ENCODE measurements at regions not wholly inside any gene's neighbourhood (a gene's known extent, or its start where the extent isn't known, plus 50 kb on each side); places are given as distances from the start of the nearest gene placed in this dataset.

- H2AFZ ChIP-seq (ENCODE audit: low read depth, low read length) = no peak overlapping the region
- no peaks in the 10 kb centered on the region for H3K9me3 ChIP-seq (ENCODE audit: control insufficient read depth, low read length)
- H4K91ac ChIP-seq (ENCODE audit: low read length) = no peak overlapping the region
- no peaks in the 10 kb centered on the region for H3K36me3 ChIP-seq (ENCODE audit: control insufficient read depth in 1 of 2, insufficient read depth in 2 of 2, low read depth in 1 of 2, low read length in 2 of 2)
- no peak overlapping the region for H2BK5ac ChIP-seq (ENCODE audit: low read depth, low read length, poor library complexity, severe bottlenecking)
- H2BK120ac ChIP-seq (ENCODE audit: low read depth, low read length) = no peak overlapping the region
- no peak overlapping the region for H3K9ac ChIP-seq (ENCODE audit: low read length)
- no peak overlapping the region for H3K23ac ChIP-seq (ENCODE audit: low read length in 2 of 2)
- H3K18ac ChIP-seq (ENCODE audit: low read depth in 1 of 2, low read length in 2 of 2) = no peak overlapping the region
- H4K8ac ChIP-seq (ENCODE audit: low read length) = no peak overlapping the region
- DNase-seq = no peak
- H2AK5ac ChIP-seq (ENCODE audit: low read length, severe bottlenecking) = no peak overlapping the region
- no peaks in the 10 kb centered on the region for H3K79me1 ChIP-seq (replicated peaks; ENCODE audit: low read length, poor library complexity, severe bottlenecking)
- H2BK15ac ChIP-seq (ENCODE audit: low read depth, poor library complexity, severe bottlenecking) = no peak overlapping the region
- H3K4me2 ChIP-seq (ENCODE audit: low read length, poor library complexity, severe bottlenecking) = no peak overlapping the region
- H2BK12ac ChIP-seq (ENCODE audit: low read length in 2 of 2) = no peak overlapping the region
- H3K4me1 ChIP-seq (ENCODE audit: control insufficient read depth, insufficient read depth, low read depth, low read length) = no peaks in the 10 kb centered on the region
- H3K14ac ChIP-seq (ENCODE audit: low read length in 2 of 2) = no peak overlapping the region
- H3K4me3 ChIP-seq (ENCODE audit: insufficient read depth in 1 of 2, low read depth in 1 of 2, low read length in 2 of 2) = no peak overlapping the region
- H3K4ac ChIP-seq (ENCODE audit: low read depth in 1 of 2, low read length in 2 of 2) = no peak overlapping the region
- WGBS = 100% methylated on average over 1 of the region's 2 CpGs
- H3K27me3 ChIP-seq (ENCODE audit: control insufficient read depth in 1 of 2, insufficient read depth in 1 of 2, low read length in 2 of 2) = no peaks in the 10 kb centered on the region
- no peak overlapping the region for H3K27ac ChIP-seq (ENCODE audit: low read length, poor library complexity, severe bottlenecking)
Measured at GRCh38 chr2:220579452-220579851, 952.0 kb downstream of the SLC4A3 start.

GRCh38 chr2:220580113-220580512 is 952.7 kb downstream of the SLC4A3 start:
- Histone ChIP-seq H3K9me3 (ENCODE audit: control insufficient read depth, low read length) (no peaks in the 10 kb centered on the region), H3K23ac (ENCODE audit: low read length in 2 of 2) (no peak overlapping the region), H3K4me3 (ENCODE audit: insufficient read depth in 1 of 2, low read depth in 1 of 2, low read length in 2 of 2) (no peak overlapping the region), H3K27me3 (ENCODE audit: control insufficient read depth in 1 of 2, insufficient read depth in 1 of 2, low read length in 2 of 2) (no peaks in the 10 kb centered on the region), H2BK120ac (ENCODE audit: low read depth, low read length) (no peak overlapping the region), H4K91ac (ENCODE audit: low read length) (no peak overlapping the region), H2BK5ac (ENCODE audit: low read depth, low read length, poor library complexity, severe bottlenecking) (no peak overlapping the region), H2BK12ac (ENCODE audit: low read length in 2 of 2) (no peak overlapping the region), H2AK5ac (ENCODE audit: low read length, severe bottlenecking) (no peak overlapping the region), H3K4me1 (ENCODE audit: control insufficient read depth, insufficient read depth, low read depth, low read length) (no peaks in the 10 kb centered on the region), H3K4me2 (ENCODE audit: low read length, poor library complexity, severe bottlenecking) (no peak overlapping the region), H3K9ac (ENCODE audit: low read length) (no peak overlapping the region), H3K4ac (ENCODE audit: low read depth in 1 of 2, low read length in 2 of 2) (no peak overlapping the region), H2BK15ac (ENCODE audit: low read depth, poor library complexity, severe bottlenecking) (no peak overlapping the region), H3K79me1 (replicated peaks; ENCODE audit: low read length, poor library complexity, severe bottlenecking) (no peaks in the 10 kb centered on the region), H3K14ac (ENCODE audit: low read length in 2 of 2) (peak overlapping the region in 1 of 2 experiments; percentile 59), H3K18ac (ENCODE audit: low read depth in 1 of 2, low read length in 2 of 2) (no peak overlapping the region), H3K36me3 (ENCODE audit: control insufficient read depth in 1 of 2, insufficient read depth in 2 of 2, low read depth in 1 of 2, low read length in 2 of 2) (no peaks in the 10 kb centered on the region), H3K27ac (ENCODE audit: low read length, poor library complexity, severe bottlenecking) (no peak overlapping the region), H4K8ac (ENCODE audit: low read length) (no peak overlapping the region), H2AFZ (ENCODE audit: low read depth, low read length) (no peak overlapping the region)
- 91% methylated on average over 2 of the region's 2 CpGs for WGBS
- no peak for DNase-seq

- Histone ChIP-seq H4K91ac (ENCODE audit: low read length) (no peak overlapping the region), H2AK5ac (ENCODE audit: low read length, severe bottlenecking) (no peak overlapping the region), H3K18ac (ENCODE audit: low read depth in 1 of 2, low read length in 2 of 2) (no peak overlapping the region), H2BK5ac (ENCODE audit: low read depth, low read length, poor library complexity, severe bottlenecking) (no peak overlapping the region), H3K9ac (ENCODE audit: low read length) (no peak overlapping the region), H3K14ac (ENCODE audit: low read length in 2 of 2) (no peak overlapping the region), H3K9me3 (ENCODE audit: control insufficient read depth, low read length) (no peaks in the 10 kb centered on the region), H3K23ac (ENCODE audit: low read length in 2 of 2) (no peak overlapping the region), H2BK12ac (ENCODE audit: low read length in 2 of 2) (no peak overlapping the region), H3K4ac (ENCODE audit: low read depth in 1 of 2, low read length in 2 of 2) (no peak overlapping the region), H3K36me3 (ENCODE audit: control insufficient read depth in 1 of 2, insufficient read depth in 2 of 2, low read depth in 1 of 2, low read length in 2 of 2) (no peaks in the 10 kb centered on the region), H2BK15ac (ENCODE audit: low read depth, poor library complexity, severe bottlenecking) (no peak overlapping the region), H3K4me1 (ENCODE audit: control insufficient read depth, insufficient read depth, low read depth, low read length) (no peaks in the 10 kb centered on the region), H2BK120ac (ENCODE audit: low read depth, low read length) (no peak overlapping the region), H2AFZ (ENCODE audit: low read depth, low read length) (no peak overlapping the region), H3K4me3 (ENCODE audit: insufficient read depth in 1 of 2, low read depth in 1 of 2, low read length in 2 of 2) (no peak overlapping the region), H3K4me2 (ENCODE audit: low read length, poor library complexity, severe bottlenecking) (no peak overlapping the region), H3K79me1 (replicated peaks; ENCODE audit: low read length, poor library complexity, severe bottlenecking) (no peaks in the 10 kb centered on the region), H3K27ac (ENCODE audit: low read length, poor library complexity, severe bottlenecking) (no peak overlapping the region), H3K27me3 (ENCODE audit: control insufficient read depth in 1 of 2, insufficient read depth in 1 of 2, low read length in 2 of 2) (no peaks in the 10 kb centered on the region), H4K8ac (ENCODE audit: low read length) (no peak overlapping the region)
- DNase-seq = no peak
- WGBS = 80% methylated on average over 1 of the region's 2 CpGs
Measured at GRCh38 chr2:220583725-220584124, 956.3 kb downstream of the SLC4A3 start.

- WGBS = 100% methylated on average over 2 of the region's 2 CpGs
- H3K4me1 ChIP-seq (ENCODE audit: control insufficient read depth, insufficient read depth, low read depth, low read length) = no peaks in the 10 kb centered on the region
- no peak overlapping the region for H2AK5ac ChIP-seq (ENCODE audit: low read length, severe bottlenecking)
- no peak overlapping the region for H3K4ac ChIP-seq (ENCODE audit: low read depth in 1 of 2, low read length in 2 of 2)
- no peak overlapping the region for H3K18ac ChIP-seq (ENCODE audit: low read depth in 1 of 2, low read length in 2 of 2)
- H2BK12ac ChIP-seq (ENCODE audit: low read length in 2 of 2) = no peak overlapping the region
- no peak overlapping the region for H3K27ac ChIP-seq (ENCODE audit: low read length, poor library complexity, severe bottlenecking)
- H2AFZ ChIP-seq (ENCODE audit: low read depth, low read length) = no peak overlapping the region
- H4K8ac ChIP-seq (ENCODE audit: low read length) = no peak overlapping the region
- no peak overlapping the region for H2BK5ac ChIP-seq (ENCODE audit: low read depth, low read length, poor library complexity, severe bottlenecking)
- no peaks in the 10 kb centered on the region for H3K27me3 ChIP-seq (ENCODE audit: control insufficient read depth in 1 of 2, insufficient read depth in 1 of 2, low read length in 2 of 2)
- H3K36me3 ChIP-seq (ENCODE audit: control insufficient read depth in 1 of 2, insufficient read depth in 2 of 2, low read depth in 1 of 2, low read length in 2 of 2) = no peaks in the 10 kb centered on the region
- H3K79me1 ChIP-seq (replicated peaks; ENCODE audit: low read length, poor library complexity, severe bottlenecking) = no peaks in the 10 kb centered on the region
- no peak overlapping the region for H3K4me3 ChIP-seq (ENCODE audit: insufficient read depth in 1 of 2, low read depth in 1 of 2, low read length in 2 of 2)
- no peak overlapping the region for H2BK15ac ChIP-seq (ENCODE audit: low read depth, poor library complexity, severe bottlenecking)
- no peak overlapping the region for H3K9ac ChIP-seq (ENCODE audit: low read length)
- H3K14ac ChIP-seq (ENCODE audit: low read length in 2 of 2) = no peak overlapping the region
- no peaks in the 10 kb centered on the region for H3K9me3 ChIP-seq (ENCODE audit: control insufficient read depth, low read length)
- no peak overlapping the region for H4K91ac ChIP-seq (ENCODE audit: low read length)
- no peak overlapping the region for H3K4me2 ChIP-seq (ENCODE audit: low read length, poor library complexity, severe bottlenecking)
- DNase-seq = no peak
- H3K23ac ChIP-seq (ENCODE audit: low read length in 2 of 2) = no peak overlapping the region
- no peak overlapping the region for H2BK120ac ChIP-seq (ENCODE audit: low read depth, low read length)
Measured at GRCh38 chr2:220585241-220585640, 957.8 kb downstream of the SLC4A3 start.

Data from mesenchymal stem cell (in vitro differentiated cells and primary cell).